SHP77 treated with DMSO at 0.1 percent for 48 hours (cell line): ENCODE measurements at regions not wholly inside any gene's neighbourhood (a gene's known extent, or its start where the extent isn't known, plus 50 kb on each side); places are given as distances from the start of the nearest gene placed in this dataset.
"Not testable (repeated sequence)": the region's sequence is repeated elsewhere in the genome, so short reads cannot be mapped to it uniquely, and the experiment has no call there.

Experiments
- DNase-seq: peaks from one replicate; lab custom pipeline; 2025; lab: John Stamatoyannopoulos, UW

GRCh38 chr6:25160134-25160533 is 119.0 kb upstream of the CARMIL1 start:
- DNase-seq, result not testable (repeated sequence)

DNA sequence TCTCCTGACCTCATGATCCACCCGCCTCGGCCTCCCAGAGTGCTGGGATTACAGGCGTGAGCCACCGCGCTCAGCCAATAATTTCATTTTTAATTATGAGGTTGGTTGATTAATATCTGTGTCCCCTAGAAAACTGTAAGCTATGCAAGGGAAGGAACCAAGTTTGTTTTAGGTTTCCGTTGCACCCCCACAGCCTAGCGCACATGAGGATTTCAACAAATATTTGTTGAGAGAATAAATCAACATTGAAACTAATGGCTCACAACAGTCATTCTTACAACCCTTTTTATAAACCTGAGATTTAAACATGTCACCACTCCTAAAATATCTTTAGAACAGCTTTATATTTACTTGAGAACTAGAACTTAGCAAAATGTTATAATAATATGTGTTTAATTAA is 114.0 kb upstream of the CARMIL1 start:
- no peak for DNase-seq

GRCh38 chr6:25165800-25166199 is 113.4 kb upstream of the CARMIL1 start:
- DNase-seq, result no peak

DNA sequence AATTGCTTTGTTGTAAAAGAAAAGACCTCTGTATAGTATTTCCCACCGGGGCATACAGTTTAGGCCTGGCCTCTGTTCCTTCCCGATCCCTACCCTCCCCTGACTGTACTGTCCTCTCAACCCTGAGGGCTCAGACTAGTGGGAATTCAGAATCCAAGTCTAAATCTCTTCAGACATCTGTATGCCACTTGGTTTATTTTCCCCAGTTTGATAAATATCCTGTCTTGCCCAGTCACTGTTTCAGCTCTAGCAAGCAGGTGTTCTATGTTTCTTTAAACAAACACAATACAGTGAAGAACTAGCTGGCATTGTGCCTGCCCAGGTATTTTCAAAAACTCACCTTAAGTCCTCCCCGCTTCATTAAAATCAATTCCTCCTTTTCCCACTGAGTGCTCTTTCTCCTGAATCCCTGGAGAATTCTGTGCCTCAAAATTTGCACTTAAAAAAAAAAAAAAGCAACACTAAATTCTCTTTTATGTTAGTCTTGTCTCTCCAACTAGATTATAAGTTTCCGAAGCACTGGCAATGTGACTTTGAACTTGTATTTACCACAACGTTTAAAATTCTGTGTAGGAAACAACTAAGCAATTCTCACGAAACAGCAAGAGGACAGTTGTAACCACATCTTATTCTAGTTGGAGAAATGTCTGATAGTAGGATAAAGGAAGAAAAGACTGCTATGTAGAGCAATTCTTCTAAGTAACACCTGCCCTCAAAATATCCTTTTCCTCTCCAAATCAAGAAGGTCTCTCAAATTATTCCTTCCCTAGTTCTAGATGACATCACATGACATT is 112.0 kb upstream of the CARMIL1 start:
- peak; percentile 25 for DNase-seq

DNA sequence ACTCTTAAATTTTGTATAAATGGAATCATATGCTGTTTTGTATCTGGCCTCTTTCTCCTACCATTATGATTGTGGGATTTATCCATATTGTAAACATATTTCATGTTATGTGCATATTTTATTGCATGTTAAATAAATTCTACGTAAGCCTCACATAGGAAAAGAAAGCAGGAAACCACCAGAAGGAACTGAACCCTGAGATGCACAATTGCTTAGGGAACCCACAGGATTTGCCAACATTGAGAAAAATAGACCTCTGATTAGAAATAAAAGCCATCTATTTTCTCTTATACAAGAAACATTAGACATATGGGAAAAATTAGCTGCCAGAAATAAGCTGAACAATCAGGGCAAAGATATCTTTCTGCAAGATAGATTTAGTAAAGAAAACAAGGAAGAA is 111.2 kb upstream of the CARMIL1 start:
- no peak for DNase-seq

- no peak for DNase-seq
These were observed 110.5 kb upstream of the CARMIL1 start for GRCh38 chr6:25168637-25169036.

DNA sequence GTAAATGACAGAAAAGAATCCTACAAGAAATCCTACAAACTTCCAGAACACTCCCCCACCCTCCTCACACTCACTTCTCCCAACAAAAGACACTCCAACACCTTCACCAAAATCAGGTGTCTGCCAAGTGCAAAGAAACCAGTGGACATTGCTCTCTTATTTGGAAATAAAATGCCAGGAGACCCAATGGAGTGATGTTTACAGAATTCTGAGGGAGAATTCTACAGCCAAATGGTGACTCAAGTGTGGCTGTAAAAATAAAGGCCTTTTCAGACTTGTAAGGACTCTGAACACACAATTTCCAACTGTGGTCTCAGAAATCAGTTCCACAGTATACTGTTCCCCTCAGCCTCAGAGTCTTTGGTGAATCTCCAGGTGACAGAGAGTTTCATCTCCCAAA is 109.6 kb upstream of the CARMIL1 start:
- no peak for DNase-seq

DNA sequence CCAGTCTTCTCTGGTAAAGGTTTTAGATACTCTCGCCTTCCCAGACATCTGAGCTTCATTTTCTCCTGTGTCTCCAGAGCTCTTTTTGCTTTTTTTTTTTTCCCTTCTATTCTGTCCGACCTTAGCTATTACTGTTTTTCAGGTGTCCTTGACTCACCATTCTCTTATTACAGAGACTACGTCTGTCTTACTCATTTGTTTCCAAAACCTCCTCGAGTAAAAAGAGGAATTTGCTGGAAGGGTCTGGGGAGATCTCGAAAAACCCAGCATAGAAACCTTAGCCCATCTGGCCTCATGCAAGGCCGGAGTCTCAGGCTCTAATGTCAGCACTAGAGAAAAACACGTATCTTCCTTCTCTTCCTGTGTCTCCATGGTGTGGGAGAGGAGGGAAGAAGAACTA is 109.2 kb upstream of the CARMIL1 start:
- no peak for DNase-seq

- no peak for DNase-seq
These were observed 108.5 kb upstream of the CARMIL1 start for GRCh38 chr6:25170640-25171039.

- DNase-seq, result no peak
These were observed 107.9 kb upstream of the CARMIL1 start for GRCh38 chr6:25171301-25171700.

GRCh38 chr6:25172819-25173218 is 106.4 kb upstream of the CARMIL1 start:
- DNase-seq, result no peak

- DNase-seq, result no peak
These were observed 105.9 kb upstream of the CARMIL1 start for GRCh38 chr6:25173246-25173645.

- DNase-seq, result peak; percentile 52
These were observed 105.2 kb upstream of the CARMIL1 start for GRCh38 chr6:25173951-25174474.

- no peak for DNase-seq
These were observed 104.5 kb upstream of the CARMIL1 start for GRCh38 chr6:25174678-25175077.

GRCh38 chr6:25175196-25175595 is 104.0 kb upstream of the CARMIL1 start:
- DNase-seq, result no peak

- DNase-seq, result no peak
These were observed 103.5 kb upstream of the CARMIL1 start for GRCh38 chr6:25175681-25176080.

DNA sequence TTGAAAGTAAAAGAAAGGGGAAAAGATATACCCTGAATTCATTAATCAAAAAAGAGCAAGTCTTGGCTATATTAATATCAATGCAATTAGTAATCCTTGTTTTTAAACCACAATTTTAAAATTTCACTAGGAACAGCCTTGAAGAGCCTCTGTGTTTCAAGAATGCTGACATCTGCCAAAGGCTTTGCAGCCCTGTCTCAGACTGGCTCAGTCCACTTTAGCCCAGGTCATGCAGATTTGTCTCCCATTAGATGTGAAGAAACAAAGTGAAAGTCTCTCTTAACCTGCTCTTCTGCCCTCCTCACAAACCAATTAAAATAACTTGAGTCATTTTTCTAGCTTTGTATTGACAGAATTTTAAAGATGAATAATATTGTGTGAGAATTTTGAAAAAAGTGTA is 102.7 kb upstream of the CARMIL1 start:
- DNase-seq, result no peak

GRCh38 chr6:25177500-25178028 is 101.6 kb upstream of the CARMIL1 start:
- no peak for DNase-seq

GRCh38 chr6:25178336-25179035 is 100.7 kb upstream of the CARMIL1 start:
- no peak for DNase-seq

GRCh38 chr6:25179051-25179778 is 100.0 kb upstream of the CARMIL1 start:
- no peak for DNase-seq

DNA sequence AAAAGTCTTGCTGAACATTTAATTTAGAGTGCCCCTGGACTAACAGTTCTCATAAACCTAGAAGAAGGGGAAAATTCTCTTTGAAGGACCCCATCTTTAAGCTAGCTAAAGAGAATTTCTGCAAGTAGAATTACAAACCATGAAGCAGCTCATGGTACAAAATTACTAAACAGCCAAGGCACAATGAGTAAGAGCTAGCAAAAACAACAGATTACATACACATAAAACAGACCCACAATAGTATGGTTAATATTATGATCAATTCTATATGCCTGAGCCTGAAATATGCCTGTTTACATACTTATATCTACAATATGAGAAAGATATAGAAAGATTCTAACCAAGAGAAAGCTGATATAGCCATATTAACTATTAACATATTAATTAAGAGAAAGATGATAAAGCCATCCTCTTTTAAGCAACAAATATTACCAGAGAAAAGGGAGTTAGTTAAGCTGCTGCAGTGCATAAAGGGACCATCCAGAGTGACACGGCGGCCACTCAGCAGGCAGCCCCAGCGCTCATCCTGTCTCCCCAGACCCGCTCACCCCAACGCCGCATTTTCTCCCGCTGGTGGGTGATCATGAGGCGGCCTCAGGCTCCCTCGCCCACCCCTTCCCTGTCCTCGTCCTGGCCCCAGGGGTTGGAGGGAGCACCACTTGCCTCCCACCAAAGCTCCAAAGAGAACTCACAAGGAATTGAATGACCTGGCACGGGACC is 98.4 kb upstream of the CARMIL1 start:
- DNase-seq, result no peak

DNA sequence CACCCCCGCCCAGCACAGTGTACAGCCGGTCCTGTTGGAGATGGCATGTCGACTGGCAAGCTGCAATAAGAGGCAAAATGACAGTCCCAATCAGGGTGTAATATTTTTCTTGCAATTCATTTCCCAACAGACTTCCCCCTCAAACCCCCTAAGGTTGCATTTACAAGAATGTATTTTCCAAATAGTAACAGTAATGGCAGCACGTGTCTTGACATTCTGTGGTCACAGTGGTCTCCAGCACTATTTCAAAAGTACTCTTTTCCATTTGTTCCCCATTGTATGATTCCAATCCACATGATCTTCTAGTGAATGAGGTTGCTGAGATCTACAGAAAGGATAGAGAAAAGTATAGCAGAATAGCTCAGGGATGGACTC is 97.8 kb upstream of the CARMIL1 start:
- no peak for DNase-seq
